Naive B cell (primary cell): ENCODE measurements at regions not wholly inside any gene's neighbourhood (a gene's known extent, or its start where the extent isn't known, plus 50 kb on each side); places are given as distances from the start of the nearest gene placed in this dataset.

Source experiments
- ATAC-seq, 2 donors: fragments of 150-1000 bp; cut with Tn5 transposase; 2 replicates each; pipeline ENCODE4 v1.10.0; 2021; ENCODE audit warnings: low read depth in 2 of 2, mild to moderate bottlenecking in 2 of 2, moderate library complexity in 2 of 2
- DNase-seq: peaks from one replicate; pipeline ENCODE4 v3.0.0; 2022
- H3K27ac Mint-ChIP-seq, 6 donors: one replicate each; pipeline ENCODE4 v1.8.0; 2020 to 2022; ENCODE audit warnings: mild to moderate bottlenecking in 6 of 6, mixed read lengths in 6 of 6, moderate library complexity in 5 of 6, inconsistent platforms in 2 of 6
- H3K27me3 Mint-ChIP-seq, 3 donors: one replicate each; pipeline ENCODE4 v1.8.0; 2021 to 2022; ENCODE audit warnings: mixed read lengths in 3 of 3, mild to moderate bottlenecking in 1 of 3
- H3K36me3 Mint-ChIP-seq, 2 donors: one replicate each; pipeline ENCODE4 v1.8.0; 2020 to 2022; ENCODE audit warnings: mixed read lengths in 2 of 2, inconsistent platforms in 1 of 2, mild to moderate bottlenecking in 1 of 2
- H3K4me1 Mint-ChIP-seq, 3 donors: one replicate each; pipeline ENCODE4 v1.8.0; 2020 to 2022; ENCODE audit warnings: mixed read lengths in 3 of 3, inconsistent platforms in 1 of 3, mild to moderate bottlenecking in 1 of 3, moderate library complexity in 1 of 3
- H3K4me3 Mint-ChIP-seq, 8 donors: one replicate each; pipeline ENCODE4 v1.8.0; 2020 to 2022; ENCODE audit warnings: mild to moderate bottlenecking in 8 of 8, mixed read lengths in 8 of 8, moderate library complexity in 8 of 8, inconsistent platforms in 2 of 8
- H3K9me3 Mint-ChIP-seq, 7 donors: one replicate each; pipeline ENCODE4 v1.8.0; 2020 to 2022; ENCODE audit warnings: mixed read lengths in 7 of 7, mild to moderate bottlenecking in 5 of 7, inconsistent platforms in 2 of 7, moderate library complexity in 1 of 7

DNA sequence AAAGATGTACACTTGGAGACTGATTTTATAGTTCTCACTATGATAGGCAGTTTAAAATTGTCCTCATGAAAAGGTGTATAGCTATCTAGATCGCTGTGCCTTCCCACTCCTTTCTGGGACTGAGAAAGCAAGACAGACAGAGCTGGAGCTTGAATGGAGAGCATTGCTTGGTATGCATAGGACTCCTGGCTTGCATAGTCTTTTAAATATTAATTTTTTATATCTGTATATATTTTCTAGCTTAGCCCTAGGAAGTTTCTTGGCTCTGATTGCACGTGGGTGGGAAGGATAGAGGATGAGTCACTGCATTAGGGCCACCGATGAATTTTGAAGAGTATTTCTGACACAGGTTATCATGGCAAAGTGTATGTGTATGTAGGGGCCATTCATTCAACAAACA, 150.0 kb upstream of the SPACA1 start:
- DNase-seq (no peak), ATAC-seq (no peak)
- no peaks in the 10 kb centered on the region for H3K36me3 Mint-ChIP-seq
- no peaks in the 10 kb centered on the region for H3K9me3 Mint-ChIP-seq
- peaks cover under 1 to 2% (median under 1%) of the 10 kb centered on the region in 3 donors for H3K4me1 Mint-ChIP-seq
- no peak overlapping the region for H3K4me3 Mint-ChIP-seq
- no peak overlapping the region for H3K27ac Mint-ChIP-seq
- no peaks in the 10 kb centered on the region for H3K27me3 Mint-ChIP-seq

DNA sequence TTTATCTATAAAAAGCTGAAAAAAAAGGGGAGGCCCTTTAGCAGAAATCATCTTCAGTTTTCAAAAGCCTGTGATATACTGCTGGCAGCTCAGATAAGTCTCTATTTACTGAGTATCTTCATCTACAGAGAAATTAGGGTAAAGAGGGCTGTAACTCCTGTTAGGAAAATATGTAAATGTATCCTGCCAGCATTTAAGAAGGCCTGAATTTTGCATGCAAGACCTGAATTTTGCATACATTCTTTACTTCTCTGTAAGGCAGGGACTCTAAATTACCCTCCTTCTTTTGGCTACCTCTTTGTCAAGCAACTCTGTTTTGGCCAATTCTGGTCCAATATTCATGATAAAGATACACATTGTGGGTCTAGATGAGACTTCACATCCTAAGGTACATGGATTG, 150.6 kb upstream of the SPACA1 start:
- Mint-ChIP-seq H3K4me3 (no peak overlapping the region), H3K27me3 (no peaks in the 10 kb centered on the region), H3K9me3 (no peaks in the 10 kb centered on the region), H3K36me3 (no peaks in the 10 kb centered on the region), H3K4me1 (peaks cover 6% of the 10 kb centered on the region in 3 donors), H3K27ac (no peak overlapping the region)
- DNase-seq: no peak
- ATAC-seq: no peak

DNA sequence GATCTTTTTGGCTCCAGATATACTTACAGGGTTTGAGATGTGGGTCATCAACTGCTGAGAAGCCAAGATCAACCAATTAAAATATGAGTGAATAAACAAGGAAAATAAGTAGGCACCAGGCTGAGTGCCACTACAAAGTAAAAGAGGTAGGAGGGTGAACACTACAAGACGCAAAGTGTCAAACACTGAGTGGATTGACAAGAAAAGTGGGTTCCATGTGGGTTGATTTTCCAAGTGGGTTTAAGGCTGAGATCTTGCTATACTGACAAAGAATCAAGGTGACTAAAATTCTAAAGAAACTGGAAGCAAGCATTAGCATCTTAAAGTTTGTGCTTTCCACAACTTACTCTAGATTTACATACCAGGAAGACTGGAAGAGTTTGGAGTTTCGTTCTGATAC, 160.4 kb upstream of the SPACA1 start:
- peak overlapping the region in 1 of 6 donors; percentile 16 for H3K27ac Mint-ChIP-seq
- H3K27me3 Mint-ChIP-seq: peaks cover 0 to 2% (median 0%) of the 10 kb centered on the region in 3 donors
- H3K4me3 Mint-ChIP-seq: no peak overlapping the region
- DNase-seq (no peak), ATAC-seq (no peak)
- peaks cover 0 to 2% (median 1%) of the 10 kb centered on the region in 3 donors for H3K4me1 Mint-ChIP-seq
- no peaks in the 10 kb centered on the region for H3K36me3 Mint-ChIP-seq
- peaks cover 0 to 1% (median 0%) of the 10 kb centered on the region in 7 donors for H3K9me3 Mint-ChIP-seq

DNA sequence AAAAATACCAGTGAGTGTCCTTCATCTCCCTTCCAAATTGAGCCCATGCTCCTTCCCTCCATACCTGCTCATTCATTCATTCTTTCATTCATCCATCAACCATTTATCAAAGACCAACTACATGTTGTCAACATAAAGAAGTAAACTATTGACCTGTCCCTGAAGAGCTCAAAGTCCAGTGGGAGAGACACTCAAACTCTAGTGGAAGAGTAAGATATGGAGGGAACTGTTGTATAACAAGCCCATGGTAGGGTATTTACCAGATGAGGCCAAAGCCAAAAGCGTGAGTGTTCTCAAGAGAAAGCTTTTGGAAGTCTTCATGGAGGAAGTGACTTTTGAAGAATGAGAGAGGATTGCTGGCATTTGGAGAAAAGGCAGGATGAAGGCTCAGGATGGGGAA, 163.4 kb upstream of the SPACA1 start:
- no peak for DNase-seq
- peaks cover 0 to 3% (median 2%) of the 10 kb centered on the region in 3 donors for H3K4me1 Mint-ChIP-seq
- H3K27ac Mint-ChIP-seq: no peak overlapping the region
- no peak overlapping the region for H3K4me3 Mint-ChIP-seq
- H3K9me3 Mint-ChIP-seq: peaks cover 0 to 1% (median 0%) of the 10 kb centered on the region in 7 donors
- peaks cover 0 to 2% of the 10 kb centered on the region in 2 donors for H3K36me3 Mint-ChIP-seq
- H3K27me3 Mint-ChIP-seq: peaks cover 0 to 6% (median 0%) of the 10 kb centered on the region in 3 donors
- ATAC-seq: no peak

DNA sequence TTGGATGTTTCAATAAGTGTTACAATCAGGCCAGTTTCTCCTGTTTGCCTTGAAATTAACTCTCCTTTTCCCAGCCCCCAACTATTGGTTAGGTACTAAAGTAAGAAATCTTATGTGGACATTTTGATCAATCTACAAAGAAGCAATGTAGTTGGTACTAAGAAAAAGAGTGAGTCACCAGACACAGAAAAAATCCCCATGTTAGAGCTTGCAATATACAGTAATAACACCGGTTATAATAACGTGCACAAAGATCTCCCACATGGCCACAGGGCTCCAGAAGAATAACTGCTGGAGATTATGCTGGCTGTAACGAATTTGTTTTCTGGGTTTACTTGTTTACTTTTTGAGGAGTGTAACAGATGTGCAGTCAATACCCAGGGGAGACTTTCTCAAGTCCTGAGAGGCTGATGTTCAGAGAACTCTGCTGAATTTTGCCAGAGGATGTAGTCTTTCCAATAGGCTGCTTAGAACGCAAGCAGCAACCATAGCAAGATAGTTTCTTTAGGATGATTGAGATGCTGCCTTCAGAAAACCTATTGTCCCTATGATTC, 166.2 kb upstream of the SPACA1 start:
- Mint-ChIP-seq H3K9me3 (peaks cover 0 to 1% (median 0%) of the 10 kb centered on the region in 7 donors), H3K4me1 (peaks cover 0 to 3% (median 2%) of the 10 kb centered on the region in 3 donors), H3K4me3 (no peak overlapping the region), H3K27me3 (peaks cover 0 to 14% (median 4%) of the 10 kb centered on the region in 3 donors), H3K36me3 (peaks cover 0 to 6% of the 10 kb centered on the region in 2 donors), H3K27ac (no peak overlapping the region)
- DNase-seq (no peak), ATAC-seq (no peak)

DNA sequence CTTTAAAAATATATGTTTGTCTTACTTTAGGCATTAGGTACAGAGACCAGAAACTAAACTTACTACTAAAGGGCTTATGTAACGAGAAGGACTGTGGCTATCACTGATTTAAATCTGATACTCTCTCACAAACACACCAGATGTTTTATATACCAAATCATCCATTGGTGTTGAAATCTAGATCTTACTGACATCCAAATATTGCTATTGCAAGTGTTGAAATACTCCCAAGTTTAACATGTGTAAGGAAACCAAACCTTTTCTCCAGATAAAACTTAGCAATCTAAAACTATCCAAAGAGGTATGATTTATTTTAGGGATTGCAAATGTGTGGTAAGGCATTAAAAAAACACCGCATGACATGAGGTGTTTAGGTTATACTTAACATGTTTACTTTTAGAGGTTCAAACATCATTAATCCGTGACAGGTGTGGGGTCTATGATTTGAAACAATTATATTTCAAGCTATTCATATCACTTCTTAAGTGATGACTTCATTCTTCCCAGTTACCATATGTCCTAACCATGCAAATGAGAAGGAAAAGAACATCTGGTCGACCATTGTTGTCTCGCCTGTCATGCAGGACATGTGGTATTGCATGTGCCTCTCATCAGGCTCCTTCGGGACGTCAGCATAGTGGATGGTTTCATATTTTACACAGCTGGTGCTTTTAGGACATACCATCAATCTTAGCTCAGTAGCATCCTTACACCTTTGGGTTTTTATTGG, 168.3 kb upstream of the SPACA1 start:
- peak; percentile 52 to 79 for ATAC-seq
- Mint-ChIP-seq H3K9me3 (peaks cover 0 to 1% (median 0%) of the 10 kb centered on the region in 7 donors), H3K4me1 (peaks cover 0 to 3% (median 2%) of the 10 kb centered on the region in 3 donors), H3K4me3 (no peak overlapping the region), H3K27ac (peak overlapping the region in 1 of 6 donors; percentile 39), H3K36me3 (peaks cover 0 to 6% of the 10 kb centered on the region in 2 donors), H3K27me3 (peaks cover 7 to 33% (median 22%) of the 10 kb centered on the region in 3 donors)
- peak; percentile 21 for DNase-seq

DNA sequence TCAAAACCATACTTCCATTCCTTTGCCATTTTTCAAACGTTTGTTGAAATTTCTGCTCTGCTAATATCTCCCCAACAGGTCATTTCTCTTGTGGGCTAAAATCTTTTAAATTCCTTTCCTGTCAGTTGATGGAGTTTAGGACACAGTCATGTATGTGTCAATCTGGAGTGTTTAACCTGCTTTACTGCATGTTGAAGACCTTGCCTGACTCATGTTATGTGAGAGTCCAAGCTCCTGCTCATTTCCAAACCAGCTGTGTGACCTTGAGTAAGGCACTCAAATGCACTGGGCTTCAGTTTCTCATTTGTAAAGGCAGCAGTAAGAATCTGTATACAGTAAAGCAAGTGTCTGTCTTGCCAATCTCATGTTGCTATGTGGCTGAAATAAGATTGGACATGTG, 171.9 kb upstream of the SPACA1 start:
- DNase-seq (no peak), ATAC-seq (no peak)
- Mint-ChIP-seq H3K27me3 (peaks cover 13 to 34% (median 30%) of the 10 kb centered on the region in 3 donors), H3K4me1 (peaks cover 0 to 3% (median 2%) of the 10 kb centered on the region in 3 donors), H3K27ac (peak overlapping the region in 1 of 6 donors; percentile 12), H3K36me3 (peaks cover 0 to 6% of the 10 kb centered on the region in 2 donors), H3K4me3 (no peak overlapping the region), H3K9me3 (peaks cover 0 to 1% (median 0%) of the 10 kb centered on the region in 7 donors)

DNA sequence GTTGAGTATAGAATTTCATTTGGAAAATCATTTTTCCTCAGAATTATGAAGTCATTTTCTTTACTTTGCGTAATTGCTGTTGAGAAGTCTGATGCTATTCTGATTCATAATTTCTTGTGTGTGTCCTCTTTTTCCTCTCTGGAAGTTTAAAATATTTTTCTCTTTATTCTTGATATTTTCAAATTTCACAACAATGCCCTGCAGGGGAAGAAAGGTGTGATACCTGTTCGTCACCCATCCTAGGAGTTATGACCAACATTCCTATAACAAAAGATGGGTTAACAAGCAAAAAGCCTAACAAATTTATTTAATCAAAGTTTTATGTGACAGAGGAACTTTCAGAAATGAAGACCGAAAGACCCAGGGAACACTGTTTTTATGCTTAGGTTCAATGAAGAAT, 171.5 kb upstream of the AKIRIN2 start:
- no peaks in the 10 kb centered on the region for H3K4me1 Mint-ChIP-seq
- H3K9me3 Mint-ChIP-seq: peaks cover 0 to 4% (median 0%) of the 10 kb centered on the region in 7 donors
- peaks cover 13 to 34% (median 30%) of the 10 kb centered on the region in 3 donors for H3K27me3 Mint-ChIP-seq
- ATAC-seq: no peak
- H3K4me3 Mint-ChIP-seq: no peak overlapping the region
- DNase-seq: no peak
- H3K27ac Mint-ChIP-seq: no peak overlapping the region
- no peaks in the 10 kb centered on the region for H3K36me3 Mint-ChIP-seq

DNA sequence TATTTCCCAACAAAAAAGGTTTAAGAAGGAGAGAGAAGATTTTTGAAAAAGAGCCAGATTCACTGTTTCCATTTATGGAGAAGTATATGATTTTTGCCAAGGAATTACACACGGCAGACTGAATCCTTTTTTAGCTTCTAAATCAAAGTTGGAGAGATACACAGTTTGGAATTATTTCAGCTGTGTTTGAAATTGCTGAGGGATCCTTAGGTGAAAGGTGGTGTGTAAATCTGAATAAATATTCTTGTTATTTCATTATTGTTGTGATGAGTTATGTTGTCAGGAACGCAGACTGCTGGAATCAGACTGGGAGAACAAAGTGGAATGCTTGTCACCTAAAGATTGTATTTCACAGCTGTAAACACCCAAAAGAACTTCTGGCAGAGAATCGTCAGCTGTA, 168.5 kb upstream of the AKIRIN2 start:
- no peaks in the 10 kb centered on the region for H3K36me3 Mint-ChIP-seq
- no peak for ATAC-seq
- H3K9me3 Mint-ChIP-seq: peaks cover 0 to 4% (median 0%) of the 10 kb centered on the region in 7 donors
- H3K27ac Mint-ChIP-seq: peak overlapping the region in 1 of 6 donors; percentile 4
- H3K4me3 Mint-ChIP-seq: no peak overlapping the region
- H3K4me1 Mint-ChIP-seq: no peaks in the 10 kb centered on the region
- no peak for DNase-seq
- H3K27me3 Mint-ChIP-seq: peaks cover 13 to 31% (median 17%) of the 10 kb centered on the region in 3 donors

DNA sequence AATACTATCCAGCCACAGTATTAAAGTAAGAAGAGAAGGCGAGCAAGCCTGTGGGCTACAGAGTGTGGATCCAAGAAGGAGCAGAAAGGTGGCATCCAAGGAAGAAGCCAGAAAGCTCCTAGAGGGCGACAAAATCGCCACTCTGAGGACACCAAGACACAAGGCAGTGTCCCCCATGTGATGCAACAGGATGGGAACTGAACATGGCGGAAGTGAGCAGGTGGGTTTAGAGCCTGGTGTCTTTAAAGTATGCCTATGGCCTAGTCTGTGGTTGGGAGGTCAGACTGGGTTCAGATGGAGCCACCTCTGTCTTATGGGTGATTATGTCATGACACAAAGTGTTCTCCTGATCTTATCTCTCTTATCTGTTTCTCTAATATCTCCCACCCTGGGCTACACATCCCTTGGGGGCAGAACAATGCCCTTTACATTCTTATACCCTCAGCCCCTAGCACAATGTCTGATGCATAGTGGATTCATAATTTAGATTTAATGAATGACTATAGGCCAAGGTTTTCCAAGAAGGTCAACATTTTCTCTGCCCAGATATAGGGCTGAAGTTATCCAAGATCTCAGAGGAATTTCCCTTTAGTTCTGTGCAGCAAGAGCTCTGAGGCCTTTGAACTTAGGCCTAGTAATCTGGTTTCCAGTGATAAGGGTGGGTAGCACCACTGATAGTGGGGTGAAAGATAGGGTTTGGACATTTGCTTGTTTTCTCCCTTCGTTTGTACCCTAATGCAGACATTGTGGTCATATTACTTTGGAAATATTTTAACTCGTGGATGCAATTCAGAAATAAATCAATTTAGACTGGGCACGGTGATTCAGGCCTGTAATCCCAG, 167.3 kb upstream of the AKIRIN2 start:
- Mint-ChIP-seq H3K4me3 (no peak overlapping the region), H3K27me3 (peaks cover 6 to 19% (median 8%) of the 10 kb centered on the region in 3 donors), H3K4me1 (no peaks in the 10 kb centered on the region), H3K9me3 (peaks cover 0 to 4% (median 0%) of the 10 kb centered on the region in 7 donors), H3K27ac (no peak overlapping the region), H3K36me3 (no peaks in the 10 kb centered on the region)
- ATAC-seq: no peak
- no peak for DNase-seq

DNA sequence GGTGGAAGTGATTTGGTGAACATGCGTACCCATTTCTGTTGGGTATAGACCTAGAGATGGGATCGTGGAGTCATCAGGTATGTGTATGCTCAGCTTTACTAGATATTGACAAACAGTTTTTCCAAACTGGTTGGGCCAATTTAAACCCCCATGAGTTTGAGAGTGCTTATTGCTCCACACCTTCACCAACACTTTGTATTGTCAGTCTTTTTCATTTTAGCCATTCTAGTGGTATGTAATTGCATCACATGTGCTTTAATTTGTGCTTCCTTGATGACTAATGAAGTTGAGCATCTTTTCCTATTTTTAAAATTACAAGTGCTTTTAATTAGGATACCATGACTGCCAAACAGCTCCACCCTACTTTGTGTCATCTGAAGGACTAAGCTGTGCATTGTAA, 158.9 kb upstream of the AKIRIN2 start:
- H3K27ac Mint-ChIP-seq: peak overlapping the region in 1 of 6 donors; percentile 36
- H3K4me1 Mint-ChIP-seq: no peaks in the 10 kb centered on the region
- peaks cover 0 to 17% (median 2%) of the 10 kb centered on the region in 7 donors for H3K9me3 Mint-ChIP-seq
- H3K36me3 Mint-ChIP-seq: peaks cover 5 to 8% of the 10 kb centered on the region in 2 donors
- ATAC-seq: no peak
- H3K27me3 Mint-ChIP-seq: peaks cover 0 to 7% (median 0%) of the 10 kb centered on the region in 3 donors
- DNase-seq: no peak
- H3K4me3 Mint-ChIP-seq: no peak overlapping the region

DNA sequence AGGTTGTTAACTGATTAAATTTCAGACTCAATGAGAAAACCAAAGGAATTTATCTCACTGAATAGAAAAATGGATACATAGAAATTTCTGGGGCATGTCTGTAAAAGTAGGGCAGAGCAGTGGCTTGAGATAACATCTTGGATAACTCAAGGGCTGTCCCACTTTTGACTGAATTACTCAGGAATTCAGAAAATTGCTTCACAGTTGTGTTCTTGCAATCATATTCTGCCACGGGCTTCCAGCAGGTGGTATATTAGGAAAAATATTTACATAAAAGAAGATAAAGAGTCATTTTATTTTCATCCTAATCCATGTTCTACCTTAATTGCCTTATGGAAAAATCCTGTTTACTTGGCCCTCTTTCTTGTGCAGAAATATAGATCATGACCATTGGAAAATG, 156.4 kb upstream of the AKIRIN2 start:
- ATAC-seq (no peak), DNase-seq (no peak)
- no peak overlapping the region for H3K4me3 Mint-ChIP-seq
- peaks cover 5 to 8% of the 10 kb centered on the region in 2 donors for H3K36me3 Mint-ChIP-seq
- no peaks in the 10 kb centered on the region for H3K4me1 Mint-ChIP-seq
- peaks cover 0 to 17% (median 2%) of the 10 kb centered on the region in 7 donors for H3K9me3 Mint-ChIP-seq
- H3K27me3 Mint-ChIP-seq: no peaks in the 10 kb centered on the region
- H3K27ac Mint-ChIP-seq: peak overlapping the region in 1 of 6 donors; percentile 28

DNA sequence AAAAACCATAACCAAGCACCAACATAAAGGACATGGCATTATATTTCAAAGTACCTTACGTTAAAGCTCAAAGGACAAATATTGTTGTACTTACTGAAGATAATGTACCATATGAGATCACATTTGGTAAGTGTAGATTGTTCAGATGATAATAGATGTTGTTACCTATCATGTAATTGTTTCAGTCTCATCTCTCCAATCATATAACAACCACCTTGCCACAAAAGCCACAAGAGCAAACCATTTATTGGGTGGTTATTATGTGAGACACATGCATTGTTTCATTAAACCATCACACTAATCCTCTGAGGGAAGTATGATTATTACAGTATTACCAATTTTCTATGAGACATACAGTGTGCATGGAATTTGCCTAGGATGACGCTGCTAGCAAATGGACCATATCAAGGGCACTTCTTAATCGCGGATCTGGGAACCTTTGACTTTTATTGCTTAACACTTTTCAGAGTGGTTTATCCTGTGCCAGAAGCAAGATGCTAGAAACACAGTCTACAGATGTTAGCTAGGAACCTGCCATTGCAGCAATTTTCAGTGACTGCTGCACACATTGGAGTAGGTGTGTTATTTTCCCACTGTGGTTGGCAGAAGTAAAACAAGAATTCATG, 149.8 kb upstream of the AKIRIN2 start:
- no peak for DNase-seq
- Mint-ChIP-seq H3K27ac (no peak overlapping the region), H3K36me3 (no peaks in the 10 kb centered on the region), H3K4me3 (no peak overlapping the region), H3K4me1 (no peaks in the 10 kb centered on the region), H3K9me3 (no peaks in the 10 kb centered on the region), H3K27me3 (no peaks in the 10 kb centered on the region)
- ATAC-seq: no peak
